ENCODE measurements at regions not wholly inside any gene's neighbourhood (a gene's known extent, or its start where the extent isn't known, plus 50 kb on each side); places are given as distances from the start of the nearest gene placed in this dataset.

- Histone ChIP-seq H3K9me3 (no peaks in the 10 kb centered on the region), H3K4me1 (no peaks in the 10 kb centered on the region), H3K36me3 (no peaks in the 10 kb centered on the region), H3K27me3 (no peaks in the 10 kb centered on the region), H3K27ac (no peak overlapping the region), H3K4me3 (no peak overlapping the region)
- TF ChIP-seq EP300 (IDR thresholded peaks at IDR 0.05) (no peak), CTCF (IDR thresholded peaks at IDR 0.05) (no peak), POLR2A (IDR thresholded peaks at IDR 0.05) (no peak), POLR2AphosphoS5 (IDR thresholded peaks at IDR 0.05) (no peak)
- 95 to 96% methylated on average over 5 of the region's 5 CpGs for WGBS, 2 donors
- ATAC-seq (ENCODE audit: low FRiP score in 2 of 2) (no peak), DNase-seq (no peak)
These were observed 337.3 kb upstream of the ZNF32 start for GRCh38 chr10:43985941-43986340.

GRCh38 chr10:43983856-43984271 lies 335.2 kb upstream of the ZNF32 start:
- TF ChIP-seq POLR2AphosphoS5 (IDR thresholded peaks at IDR 0.05) (no peak), EP300 (IDR thresholded peaks at IDR 0.05) (no peak)
- WGBS, 2 donors: 83 to 88% methylated on average over 1 of the region's 1 CpG
- DNase-seq: no peak
- no peaks in the 10 kb centered on the region for H3K27me3 ChIP-seq
- H3K4me3 ChIP-seq: no peak overlapping the region
- H3K36me3 ChIP-seq: no peaks in the 10 kb centered on the region
- peaks cover 0 to 10% (median 0%) of the 10 kb centered on the region in 4 donors for H3K4me1 ChIP-seq
- no peaks in the 10 kb centered on the region for H3K9me3 ChIP-seq
- no peak for ATAC-seq (ENCODE audit: low FRiP score in 2 of 2)
- H3K27ac ChIP-seq: no peak overlapping the region

- Histone ChIP-seq H3K4me3 (no peak overlapping the region), H3K9me3 (no peaks in the 10 kb centered on the region), H3K36me3 (no peaks in the 10 kb centered on the region), H3K27ac (no peak overlapping the region), H3K27me3 (no peaks in the 10 kb centered on the region), H3K4me1 (peaks cover 0 to 10% (median 0%) of the 10 kb centered on the region in 4 donors)
- DNase-seq (no peak), ATAC-seq (ENCODE audit: low FRiP score in 2 of 2) (no peak)
- 86 to 87% methylated on average over 6 of the region's 6 CpGs for WGBS, 2 donors
- TF ChIP-seq EP300 (IDR thresholded peaks at IDR 0.05) (no peak), POLR2AphosphoS5 (IDR thresholded peaks at IDR 0.05) (no peak), POLR2A (IDR thresholded peaks at IDR 0.05) (no peak), CTCF (IDR thresholded peaks at IDR 0.05) (no peak)
These were observed 334.7 kb upstream of the ZNF32 start for GRCh38 chr10:43983405-43983804.

- Histone ChIP-seq H3K27ac (no peak overlapping the region), H3K27me3 (no peaks in the 10 kb centered on the region), H3K9me3 (no peaks in the 10 kb centered on the region), H3K4me1 (peaks cover 0 to 10% (median 0%) of the 10 kb centered on the region in 4 donors), H3K36me3 (no peaks in the 10 kb centered on the region), H3K4me3 (no peak overlapping the region)
- DNase-seq (no peak), ATAC-seq (ENCODE audit: low FRiP score in 2 of 2) (no peak)
- 91 to 96% methylated on average over 3 of the region's 3 CpGs for WGBS, 2 donors
- TF ChIP-seq EP300 (IDR thresholded peaks at IDR 0.05) (no peak), POLR2AphosphoS5 (IDR thresholded peaks at IDR 0.05) (no peak), POLR2A (IDR thresholded peaks at IDR 0.05) (no peak), CTCF (IDR thresholded peaks at IDR 0.05) (no peak)
These were observed 333.6 kb upstream of the ZNF32 start for GRCh38 chr10:43982250-43982649.

- ATAC-seq (ENCODE audit: low FRiP score in 2 of 2) (no peak), DNase-seq (no peak)
- TF ChIP-seq EP300 (IDR thresholded peaks at IDR 0.05): no peak
- no peak for TF ChIP-seq POLR2A (IDR thresholded peaks at IDR 0.05)
- TF ChIP-seq CTCF (IDR thresholded peaks at IDR 0.05): no peak
- TF ChIP-seq POLR2AphosphoS5 (IDR thresholded peaks at IDR 0.05): no peak
- Histone ChIP-seq H3K9me3 (no peaks in the 10 kb centered on the region), H3K4me3 (no peak overlapping the region), H3K27ac (no peak overlapping the region), H3K36me3 (no peaks in the 10 kb centered on the region), H3K4me1 (peaks cover 0 to 10% (median 0%) of the 10 kb centered on the region in 4 donors), H3K27me3 (no peaks in the 10 kb centered on the region)
- 75 to 95% methylated on average over 2 of the region's 2 CpGs for WGBS, 2 donors
These were observed 333.0 kb upstream of the ZNF32 start for GRCh38 chr10:43981696-43982095.
